ENCODE measurements at regions not wholly inside any gene's neighbourhood (a gene's known extent, or its start where the extent isn't known, plus 50 kb on each side); places are given as distances from the start of the nearest gene placed in this dataset.
"Not testable (repeated sequence)": the region's sequence is repeated elsewhere in the genome, so short reads cannot be mapped to it uniquely, and the experiment has no call there.

GRCh38 chr6:119736296-119737021 lies 386.9 kb upstream of the MAN1A1 start:
- Histone ChIP-seq H3K27me3 (ENCODE audit: control insufficient read depth, insufficient read depth, low read length) (no peaks in the 10 kb centered on the region), H3K4me3 (ENCODE audit: low read depth, low read length) (no peak overlapping the region), H3K36me3 (ENCODE audit: control insufficient read depth, insufficient read depth, low read length) (no peaks in the 10 kb centered on the region), H3K27ac (ENCODE audit: low read depth, low read length) (no peak overlapping the region), H3K9me3 (ENCODE audit: control insufficient read depth, insufficient read depth, low read length) (no peaks in the 10 kb centered on the region), H3K4me1 (ENCODE audit: control insufficient read depth, insufficient read depth, low read length) (peaks cover 2% of the 10 kb centered on the region)
- DNase-seq (ENCODE audit: low read depth in 4 of 6, low spot score in 6 of 6) = peak in 2 of 6 donors; percentile 22 to 57
- WGBS (ENCODE audit: insufficient coverage) = 33% methylated on average over 2 of the region's 4 CpGs

- Histone ChIP-seq H3K4me1 (ENCODE audit: control insufficient read depth, insufficient read depth, low read length) (peaks cover 2% of the 10 kb centered on the region), H3K36me3 (ENCODE audit: control insufficient read depth, insufficient read depth, low read length) (no peaks in the 10 kb centered on the region), H3K27me3 (ENCODE audit: control insufficient read depth, insufficient read depth, low read length) (no peaks in the 10 kb centered on the region), H3K4me3 (ENCODE audit: low read depth, low read length) (no peak overlapping the region), H3K9me3 (ENCODE audit: control insufficient read depth, insufficient read depth, low read length) (no peaks in the 10 kb centered on the region), H3K27ac (ENCODE audit: low read depth, low read length) (no peak overlapping the region)
- WGBS (ENCODE audit: insufficient coverage) = 72% methylated on average over 3 of the region's 4 CpGs
- peak in 1 of 6 donors; percentile 28 for DNase-seq (ENCODE audit: low read depth in 4 of 6, low spot score in 6 of 6)
Observed at GRCh38 chr6:119735530-119735929, 386.0 kb upstream of the MAN1A1 start.

DNA sequence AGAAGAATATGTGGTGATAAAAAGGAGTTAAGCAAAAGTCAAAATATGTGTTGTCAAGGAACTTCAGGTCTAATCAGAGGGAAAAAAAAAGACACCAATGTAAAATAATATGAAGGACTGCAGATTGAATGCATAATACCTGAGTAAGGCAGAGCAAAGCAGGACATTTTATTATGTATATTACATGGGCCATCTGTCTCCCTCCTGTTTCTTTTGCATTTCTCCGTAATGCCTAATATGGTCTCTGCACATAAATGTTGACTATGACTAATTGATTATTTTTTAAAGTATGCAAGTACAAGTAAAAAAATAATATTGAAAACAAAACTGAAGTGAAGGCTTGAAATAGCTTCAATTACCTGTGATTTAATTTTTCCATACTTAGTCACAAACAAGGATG lies 384.7 kb upstream of the MAN1A1 start:
- no peak overlapping the region for H3K4me3 ChIP-seq (ENCODE audit: low read depth, low read length)
- no peaks in the 10 kb centered on the region for H3K27me3 ChIP-seq (ENCODE audit: control insufficient read depth, insufficient read depth, low read length)
- no peaks in the 10 kb centered on the region for H3K36me3 ChIP-seq (ENCODE audit: control insufficient read depth, insufficient read depth, low read length)
- peaks cover 2% of the 10 kb centered on the region for H3K9me3 ChIP-seq (ENCODE audit: control insufficient read depth, insufficient read depth, low read length)
- peaks cover 2% of the 10 kb centered on the region for H3K4me1 ChIP-seq (ENCODE audit: control insufficient read depth, insufficient read depth, low read length)
- no CpG with 5 or more reads among the region's 1 CpG for WGBS (ENCODE audit: insufficient coverage)
- DNase-seq (ENCODE audit: low read depth in 4 of 6, low spot score in 6 of 6) = no peak
- no peak overlapping the region for H3K27ac ChIP-seq (ENCODE audit: low read depth, low read length)

DNA sequence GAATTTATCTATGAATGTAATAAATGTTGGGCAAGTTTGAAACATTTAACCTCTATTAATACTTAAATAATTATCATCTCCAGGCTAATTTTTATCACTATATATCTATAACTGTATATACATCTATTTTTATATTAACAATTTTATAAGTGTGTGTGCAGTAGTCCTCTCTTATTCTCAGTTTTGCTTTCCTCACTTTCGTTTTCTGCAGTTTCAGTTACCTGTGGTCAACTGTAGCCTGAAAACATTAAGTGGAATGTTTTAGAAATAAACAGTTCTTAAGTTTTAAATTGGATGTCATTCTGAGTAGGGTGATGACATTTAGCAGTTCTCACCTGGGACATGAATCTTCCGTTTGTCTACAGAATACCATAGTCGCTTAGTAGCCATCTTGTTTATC lies 379.4 kb upstream of the MAN1A1 start:
- no peak overlapping the region for H3K27ac ChIP-seq (ENCODE audit: low read depth, low read length)
- WGBS (ENCODE audit: insufficient coverage) = 90% methylated on average over 2 of the region's 3 CpGs
- H3K27me3 ChIP-seq (ENCODE audit: control insufficient read depth, insufficient read depth, low read length) = no peaks in the 10 kb centered on the region
- no peak overlapping the region for H3K4me3 ChIP-seq (ENCODE audit: low read depth, low read length)
- H3K36me3 ChIP-seq (ENCODE audit: control insufficient read depth, insufficient read depth, low read length) = no peaks in the 10 kb centered on the region
- no peak for DNase-seq (ENCODE audit: low read depth in 4 of 6, low spot score in 6 of 6)
- H3K9me3 ChIP-seq (ENCODE audit: control insufficient read depth, insufficient read depth, low read length) = peaks cover 2% of the 10 kb centered on the region
- no peaks in the 10 kb centered on the region for H3K4me1 ChIP-seq (ENCODE audit: control insufficient read depth, insufficient read depth, low read length)

DNA sequence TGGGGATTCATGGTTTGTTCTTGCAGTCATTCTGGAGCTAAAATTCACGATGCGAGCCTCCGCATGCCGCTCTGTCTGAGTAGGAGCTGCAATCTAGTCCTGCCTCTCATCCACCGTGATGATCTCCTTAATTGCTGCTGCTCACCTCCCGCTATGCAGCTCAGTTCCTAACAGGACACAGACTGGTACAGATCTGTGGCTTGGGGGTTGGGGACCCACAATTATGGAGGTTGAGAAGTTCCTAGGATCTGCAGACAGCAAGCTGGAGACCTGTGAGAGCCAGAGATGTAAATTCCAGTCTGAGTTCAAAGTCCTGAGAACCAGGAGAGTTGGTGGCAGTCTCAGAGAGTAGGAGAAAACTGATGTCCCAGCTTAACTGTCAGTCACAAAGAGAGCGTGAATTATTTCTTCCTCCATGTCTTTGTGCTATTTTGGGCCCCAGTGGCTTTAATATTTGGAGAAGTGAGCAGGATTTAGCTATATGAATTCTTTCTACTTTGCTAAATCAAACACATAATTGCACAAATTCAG lies 378.7 kb upstream of the MAN1A1 start:
- Histone ChIP-seq H3K27me3 (ENCODE audit: control insufficient read depth, insufficient read depth, low read length) (no peaks in the 10 kb centered on the region), H3K4me3 (ENCODE audit: low read depth, low read length) (no peak overlapping the region), H3K4me1 (ENCODE audit: control insufficient read depth, insufficient read depth, low read length) (no peaks in the 10 kb centered on the region), H3K9me3 (ENCODE audit: control insufficient read depth, insufficient read depth, low read length) (peaks cover 2% of the 10 kb centered on the region), H3K36me3 (ENCODE audit: control insufficient read depth, insufficient read depth, low read length) (no peaks in the 10 kb centered on the region), H3K27ac (ENCODE audit: low read depth, low read length) (no peak overlapping the region)
- 86% methylated on average over 5 of the region's 7 CpGs for WGBS (ENCODE audit: insufficient coverage)
- DNase-seq (ENCODE audit: low read depth in 4 of 6, low spot score in 6 of 6) = no peak

DNA sequence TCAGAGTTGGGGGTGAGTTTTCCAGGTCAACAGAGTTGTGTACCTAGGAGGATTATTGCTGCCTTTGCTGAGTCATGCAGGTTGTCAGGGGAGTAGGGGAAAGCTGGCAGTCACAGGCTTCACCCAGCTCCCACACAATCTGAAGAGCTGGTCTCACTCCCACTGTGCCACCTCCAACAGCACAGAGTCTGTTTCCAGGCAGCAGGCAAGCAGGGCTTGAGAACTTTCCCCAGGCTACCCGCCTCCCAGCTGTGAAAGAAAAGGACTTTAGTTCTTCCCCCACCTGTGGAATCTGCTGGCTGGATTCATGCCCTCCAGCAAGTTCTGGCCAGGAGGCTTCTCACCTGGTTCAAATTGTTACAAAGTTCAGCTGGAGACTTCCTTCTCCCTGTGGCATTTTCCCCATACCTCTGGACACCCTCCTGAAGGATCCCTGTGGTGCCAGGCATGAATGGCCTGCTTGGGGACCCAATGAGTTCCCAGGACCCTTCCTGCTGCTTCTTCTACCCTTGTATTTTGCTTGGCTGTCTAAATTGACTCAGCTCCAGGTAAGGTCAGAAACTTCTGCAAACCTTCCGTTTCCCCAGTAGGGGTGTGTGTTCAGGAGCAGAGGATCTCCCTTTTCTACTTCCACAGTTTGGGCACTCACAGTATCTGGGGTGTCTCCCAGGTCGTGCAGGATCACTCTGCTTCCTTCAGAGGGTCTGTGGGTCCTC lies 378.1 kb upstream of the MAN1A1 start:
- WGBS (ENCODE audit: insufficient coverage) = 54% methylated on average over 2 of the region's 3 CpGs
- DNase-seq (ENCODE audit: low read depth in 4 of 6, low spot score in 6 of 6) = no peak
- no peaks in the 10 kb centered on the region for H3K36me3 ChIP-seq (ENCODE audit: control insufficient read depth, insufficient read depth, low read length)
- no peak overlapping the region for H3K27ac ChIP-seq (ENCODE audit: low read depth, low read length)
- H3K4me3 ChIP-seq (ENCODE audit: low read depth, low read length) = no peak overlapping the region
- H3K4me1 ChIP-seq (ENCODE audit: control insufficient read depth, insufficient read depth, low read length) = no peaks in the 10 kb centered on the region
- no peaks in the 10 kb centered on the region for H3K27me3 ChIP-seq (ENCODE audit: control insufficient read depth, insufficient read depth, low read length)
- peaks cover 2% of the 10 kb centered on the region for H3K9me3 ChIP-seq (ENCODE audit: control insufficient read depth, insufficient read depth, low read length)

- not testable (repeated sequence) for H3K36me3 ChIP-seq (ENCODE audit: control insufficient read depth, insufficient read depth, low read length); H3K27me3 ChIP-seq (ENCODE audit: control insufficient read depth, insufficient read depth, low read length); H3K27ac ChIP-seq (ENCODE audit: low read depth, low read length); H3K4me1 ChIP-seq (ENCODE audit: control insufficient read depth, insufficient read depth, low read length); DNase-seq (ENCODE audit: low read depth in 4 of 6, low spot score in 6 of 6); H3K9me3 ChIP-seq (ENCODE audit: control insufficient read depth, insufficient read depth, low read length); H3K4me3 ChIP-seq (ENCODE audit: low read depth, low read length)
Observed at GRCh38 chr6:119726912-119727311, 377.4 kb upstream of the MAN1A1 start.

DNA sequence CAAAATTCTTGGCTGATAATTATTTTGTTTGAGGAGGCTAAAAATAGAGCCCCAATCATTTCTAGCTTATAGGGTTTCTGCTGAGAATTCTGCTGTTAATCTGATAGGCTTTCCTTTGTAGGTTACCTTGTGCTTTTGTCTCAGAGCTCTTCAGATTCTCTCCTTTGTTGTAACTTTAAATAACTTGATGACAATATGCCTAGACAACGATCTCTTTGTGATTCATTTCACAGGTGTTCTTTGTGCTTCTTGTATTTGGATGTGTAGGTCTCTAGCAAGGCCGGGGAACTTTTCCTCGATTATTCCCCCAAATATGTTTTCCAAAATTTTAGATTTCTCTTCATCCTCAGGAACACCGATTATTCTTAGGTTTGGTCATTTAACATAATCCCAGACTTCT lies 376.5 kb upstream of the MAN1A1 start:
- no CpG with 5 or more reads among the region's 4 CpGs for WGBS (ENCODE audit: insufficient coverage)
- no peaks in the 10 kb centered on the region for H3K36me3 ChIP-seq (ENCODE audit: control insufficient read depth, insufficient read depth, low read length)
- no peak for DNase-seq (ENCODE audit: low read depth in 4 of 6, low spot score in 6 of 6)
- H3K9me3 ChIP-seq (ENCODE audit: control insufficient read depth, insufficient read depth, low read length) = peaks cover 2% of the 10 kb centered on the region
- H3K27me3 ChIP-seq (ENCODE audit: control insufficient read depth, insufficient read depth, low read length) = no peaks in the 10 kb centered on the region
- no peak overlapping the region for H3K4me3 ChIP-seq (ENCODE audit: low read depth, low read length)
- no peak overlapping the region for H3K27ac ChIP-seq (ENCODE audit: low read depth, low read length)
- no peaks in the 10 kb centered on the region for H3K4me1 ChIP-seq (ENCODE audit: control insufficient read depth, insufficient read depth, low read length)

- WGBS (ENCODE audit: insufficient coverage) = no CpG with 5 or more reads among the region's 2 CpGs
- no peak overlapping the region for H3K27ac ChIP-seq (ENCODE audit: low read depth, low read length)
- no peak overlapping the region for H3K4me3 ChIP-seq (ENCODE audit: low read depth, low read length)
- H3K9me3 ChIP-seq (ENCODE audit: control insufficient read depth, insufficient read depth, low read length) = no peaks in the 10 kb centered on the region
- H3K36me3 ChIP-seq (ENCODE audit: control insufficient read depth, insufficient read depth, low read length) = no peaks in the 10 kb centered on the region
- H3K4me1 ChIP-seq (ENCODE audit: control insufficient read depth, insufficient read depth, low read length) = no peaks in the 10 kb centered on the region
- H3K27me3 ChIP-seq (ENCODE audit: control insufficient read depth, insufficient read depth, low read length) = no peaks in the 10 kb centered on the region
- no peak for DNase-seq (ENCODE audit: low read depth in 4 of 6, low spot score in 6 of 6)
Observed at GRCh38 chr6:119720160-119720559, 370.6 kb upstream of the MAN1A1 start.

DNA sequence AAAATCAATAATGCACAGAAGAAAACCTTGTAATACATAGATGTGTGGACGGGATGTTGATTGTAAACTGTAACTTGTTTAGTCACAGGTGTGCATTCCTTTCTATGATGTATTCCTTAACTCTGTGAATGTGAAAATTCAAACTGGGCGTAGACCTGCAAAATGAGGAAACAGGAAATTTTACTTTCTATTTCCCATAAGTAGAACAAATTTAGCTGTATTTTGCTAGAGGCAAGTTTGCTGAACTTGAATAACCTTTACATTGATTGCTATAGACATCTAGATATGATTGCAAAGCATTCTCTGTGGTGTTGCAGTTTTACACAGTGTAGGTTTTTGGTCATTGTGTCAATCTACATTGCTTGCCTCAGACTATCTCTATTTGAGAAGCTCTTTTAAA lies 368.4 kb upstream of the MAN1A1 start:
- Histone ChIP-seq H3K27me3 (ENCODE audit: control insufficient read depth, insufficient read depth, low read length) (no peaks in the 10 kb centered on the region), H3K9me3 (ENCODE audit: control insufficient read depth, insufficient read depth, low read length) (no peaks in the 10 kb centered on the region), H3K4me3 (ENCODE audit: low read depth, low read length) (no peak overlapping the region), H3K36me3 (ENCODE audit: control insufficient read depth, insufficient read depth, low read length) (no peaks in the 10 kb centered on the region), H3K27ac (ENCODE audit: low read depth, low read length) (no peak overlapping the region), H3K4me1 (ENCODE audit: control insufficient read depth, insufficient read depth, low read length) (no peaks in the 10 kb centered on the region)
- no CpG with 5 or more reads among the region's 2 CpGs for WGBS (ENCODE audit: insufficient coverage)
- DNase-seq (ENCODE audit: low read depth in 4 of 6, low spot score in 6 of 6) = no peak
